ENCODE measurements at regions not wholly inside any gene's neighbourhood (a gene's known extent, or its start where the extent isn't known, plus 50 kb on each side); places are given as distances from the start of the nearest gene placed in this dataset.

DNA sequence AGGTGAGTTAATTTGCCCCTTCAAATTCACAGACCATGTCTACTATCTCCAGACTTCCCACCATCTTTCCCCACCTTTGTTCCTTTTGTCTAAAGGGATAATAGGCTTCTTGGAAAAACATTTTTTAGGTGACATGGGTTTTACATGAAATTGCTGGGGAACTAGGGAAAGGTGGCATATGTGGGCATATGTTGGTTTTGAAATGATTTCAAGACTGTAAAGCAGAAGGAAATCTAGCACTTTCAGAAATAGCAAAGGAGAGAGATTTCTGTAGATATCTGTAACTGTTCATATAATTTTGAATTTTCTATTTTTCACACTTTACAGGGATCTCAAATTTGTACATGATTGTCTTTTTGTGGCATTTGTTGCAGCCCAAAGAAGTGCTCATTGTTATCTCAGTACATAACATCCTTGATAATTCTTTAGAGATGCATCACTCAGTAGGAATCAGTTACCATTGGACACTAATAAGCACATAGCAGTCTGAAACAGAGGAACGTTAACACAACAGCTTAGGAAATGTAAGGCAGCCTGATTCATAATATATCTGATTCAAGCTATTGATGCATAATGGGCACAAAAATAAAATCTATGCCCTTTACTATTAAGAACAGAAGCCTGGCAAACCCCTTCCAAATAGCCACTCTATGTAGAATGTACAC lies 659.7 kb downstream of the CENPC start:
- POLR2A ChIA-PET: no interaction called here
- TF ChIP-seq, protein P1, sequence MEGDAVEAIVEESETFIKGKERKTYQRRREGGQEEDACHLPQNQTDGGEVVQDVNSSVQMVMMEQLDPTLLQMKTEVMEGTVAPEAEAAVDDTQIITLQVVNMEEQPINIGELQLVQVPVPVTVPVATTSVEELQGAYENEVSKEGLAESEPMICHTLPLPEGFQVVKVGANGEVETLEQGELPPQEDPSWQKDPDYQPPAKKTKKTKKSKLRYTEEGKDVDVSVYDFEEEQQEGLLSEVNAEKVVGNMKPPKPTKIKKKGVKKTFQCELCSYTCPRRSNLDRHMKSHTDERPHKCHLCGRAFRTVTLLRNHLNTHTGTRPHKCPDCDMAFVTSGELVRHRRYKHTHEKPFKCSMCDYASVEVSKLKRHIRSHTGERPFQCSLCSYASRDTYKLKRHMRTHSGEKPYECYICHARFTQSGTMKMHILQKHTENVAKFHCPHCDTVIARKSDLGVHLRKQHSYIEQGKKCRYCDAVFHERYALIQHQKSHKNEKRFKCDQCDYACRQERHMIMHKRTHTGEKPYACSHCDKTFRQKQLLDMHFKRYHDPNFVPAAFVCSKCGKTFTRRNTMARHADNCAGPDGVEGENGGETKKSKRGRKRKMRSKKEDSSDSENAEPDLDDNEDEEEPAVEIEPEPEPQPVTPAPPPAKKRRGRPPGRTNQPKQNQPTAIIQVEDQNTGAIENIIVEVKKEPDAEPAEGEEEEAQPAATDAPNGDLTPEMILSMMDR (IDR thresholded peaks at IDR 0.05; ENCODE audit: low read depth, low read length): no peak
- Histone ChIP-seq H3K4me3 (ENCODE audit: low read depth, low read length) (no peak overlapping the region), H3K27ac (ENCODE audit: low read depth, low read length) (no peak overlapping the region), H3K27me3 (ENCODE audit: control insufficient read depth, insufficient read depth, low read length) (no peaks in the 10 kb centered on the region), H3K9me3 (ENCODE audit: control insufficient read depth, insufficient read depth, low read length) (peaks cover 14% of the 10 kb centered on the region)
- no peak for DNase-seq (ENCODE audit: low read depth, low spot score)
- CTCF ChIA-PET: no interaction called here

GRCh38 chr4:66876946-66877345 lies 668.4 kb downstream of the CENPC start:
- no peak for DNase-seq (ENCODE audit: low read depth, low spot score)
- CTCF ChIA-PET: no interaction called here
- H3K9me3 ChIP-seq (ENCODE audit: control insufficient read depth, insufficient read depth, low read length): peaks cover 3% of the 10 kb centered on the region; the same call in 1 of the 2 replicates
- POLR2A ChIA-PET: no interaction called here
- H3K27ac ChIP-seq (ENCODE audit: low read depth, low read length): no peak overlapping the region
- TF ChIP-seq, protein P1 (IDR thresholded peaks at IDR 0.05; ENCODE audit: low read depth, low read length): no peak
- H3K27me3 ChIP-seq (ENCODE audit: control insufficient read depth, insufficient read depth, low read length): no peaks in the 10 kb centered on the region
- H3K4me3 ChIP-seq (ENCODE audit: low read depth, low read length): no peak overlapping the region

GRCh38 chr4:66872661-66873060 lies 672.6 kb downstream of the CENPC start:
- no peak overlapping the region for H3K27ac ChIP-seq (ENCODE audit: low read depth, low read length)
- DNase-seq (ENCODE audit: low read depth, low spot score): no peak
- H3K4me3 ChIP-seq (ENCODE audit: low read depth, low read length): no peak overlapping the region
- H3K27me3 ChIP-seq (ENCODE audit: control insufficient read depth, insufficient read depth, low read length): no peaks in the 10 kb centered on the region
- TF ChIP-seq, protein P1 (IDR thresholded peaks at IDR 0.05; ENCODE audit: low read depth, low read length): no peak
- H3K9me3 ChIP-seq (ENCODE audit: control insufficient read depth, insufficient read depth, low read length): peaks cover 6% of the 10 kb centered on the region; the same call in 1 of the 2 replicates
- ChIA-PET CTCF (no interaction called here), POLR2A (no interaction called here)

- ChIA-PET CTCF (no interaction called here), POLR2A (no interaction called here)
- no peaks in the 10 kb centered on the region for H3K27me3 ChIP-seq (ENCODE audit: control insufficient read depth, insufficient read depth, low read length)
- no peak overlapping the region for H3K4me3 ChIP-seq (ENCODE audit: low read depth, low read length)
- H3K9me3 ChIP-seq (ENCODE audit: control insufficient read depth, insufficient read depth, low read length): peaks cover 15% of the 10 kb centered on the region
- DNase-seq (ENCODE audit: low read depth, low spot score): no peak
- TF ChIP-seq, protein P1 (IDR thresholded peaks at IDR 0.05; ENCODE audit: low read depth, low read length): no peak
- no peak overlapping the region for H3K27ac ChIP-seq (ENCODE audit: low read depth, low read length)
These were observed 681.8 kb downstream of the CENPC start for GRCh38 chr4:66863481-66863880.

DNA sequence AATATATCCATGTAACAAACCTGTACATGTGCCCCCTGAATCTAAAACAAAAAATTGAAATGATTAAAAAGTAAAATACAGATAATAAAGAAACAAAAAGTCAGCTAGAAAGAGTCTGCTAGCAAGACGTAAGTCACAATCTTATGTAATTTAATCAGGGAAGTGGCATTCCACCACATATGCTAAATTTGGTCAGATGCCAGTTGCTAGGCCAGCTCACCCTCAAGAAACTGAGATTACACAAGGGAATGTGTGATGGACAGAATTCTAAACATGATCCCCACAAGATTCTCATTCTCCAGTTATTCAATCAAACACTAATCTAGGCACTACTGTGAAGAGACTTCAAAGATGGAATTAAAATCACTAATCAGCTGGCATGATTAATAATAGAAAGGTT lies 689.3 kb downstream of the CENPC start:
- Histone ChIP-seq H3K9me3 (ENCODE audit: control insufficient read depth, insufficient read depth, low read length) (peaks cover 10% of the 10 kb centered on the region), H3K27ac (ENCODE audit: low read depth, low read length) (no peak overlapping the region), H3K4me3 (ENCODE audit: low read depth, low read length) (no peak overlapping the region), H3K27me3 (ENCODE audit: control insufficient read depth, insufficient read depth, low read length) (no peaks in the 10 kb centered on the region)
- no peak for DNase-seq (ENCODE audit: low read depth, low spot score)
- TF ChIP-seq, protein P1 (IDR thresholded peaks at IDR 0.05; ENCODE audit: low read depth, low read length): no peak
- CTCF ChIA-PET: no interaction called here
- POLR2A ChIA-PET: no interaction called here

Measured in AG04450 (cell line).